ENCODE measurements at regions not wholly inside any gene's neighbourhood (a gene's known extent, or its start where the extent isn't known, plus 50 kb on each side); places are given as distances from the start of the nearest gene placed in this dataset.
"Not testable (repeated sequence)": the region's sequence is repeated elsewhere in the genome, so short reads cannot be mapped to it uniquely, and the experiment has no call there.

GRCh38 chr5:41995193-41995592, 70.1 kb downstream of the FBXO4 start:
- no peak for DNase-seq

GRCh38 chr5:42001673-42002072, 76.6 kb downstream of the FBXO4 start:
- DNase-seq, result no peak

DNA sequence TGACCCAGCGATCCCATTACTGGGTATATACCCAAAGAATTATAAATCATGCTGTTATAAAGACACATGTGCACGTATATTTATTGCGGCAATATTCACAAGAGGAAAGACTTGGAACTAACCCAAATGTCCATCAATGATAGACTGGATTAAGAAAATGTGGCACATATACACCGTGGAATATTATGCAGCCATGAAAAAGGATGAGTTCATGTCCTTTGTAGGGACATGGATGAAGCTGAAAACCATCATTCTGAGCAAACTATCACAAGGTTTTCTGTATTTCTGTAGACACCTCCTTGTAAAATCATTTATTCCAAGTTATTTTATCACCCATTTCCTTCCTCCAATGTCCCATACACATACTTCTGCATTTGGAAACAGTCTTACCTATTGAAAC, 78.8 kb downstream of the FBXO4 start:
- not testable (repeated sequence) for DNase-seq

- no peak for DNase-seq
Measured at GRCh38 chr5:42005561-42006153, 80.6 kb downstream of the FBXO4 start.

GRCh38 chr5:42013561-42013960, 88.5 kb downstream of the FBXO4 start:
- DNase-seq, result no peak

DNA sequence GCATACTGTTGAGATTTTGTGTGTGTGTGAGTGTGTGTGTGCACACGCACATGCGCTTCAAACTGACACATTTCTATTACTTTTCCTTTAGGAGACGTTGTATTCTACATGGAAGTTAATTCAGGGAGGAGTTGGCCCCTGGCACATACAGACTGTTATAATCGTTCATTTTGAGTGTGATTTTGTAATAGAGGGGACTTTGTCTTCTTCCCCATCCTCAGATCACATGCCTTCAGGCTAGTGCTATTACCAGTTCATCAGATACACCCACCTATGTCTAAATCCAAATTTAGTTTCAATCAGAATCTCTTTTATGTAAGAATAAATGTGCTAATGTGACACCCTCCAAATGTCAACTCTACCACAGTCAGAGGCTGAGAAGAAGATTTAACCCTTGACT, 90.2 kb downstream of the FBXO4 start:
- DNase-seq, result no peak

- DNase-seq, result no peak
Measured at GRCh38 chr5:42015681-42016080, 90.6 kb downstream of the FBXO4 start.

GRCh38 chr5:42020788-42021530, 95.9 kb downstream of the FBXO4 start:
- DNase-seq, result no peak

GRCh38 chr5:42021923-42022322, 96.8 kb downstream of the FBXO4 start:
- no peak for DNase-seq

DNA sequence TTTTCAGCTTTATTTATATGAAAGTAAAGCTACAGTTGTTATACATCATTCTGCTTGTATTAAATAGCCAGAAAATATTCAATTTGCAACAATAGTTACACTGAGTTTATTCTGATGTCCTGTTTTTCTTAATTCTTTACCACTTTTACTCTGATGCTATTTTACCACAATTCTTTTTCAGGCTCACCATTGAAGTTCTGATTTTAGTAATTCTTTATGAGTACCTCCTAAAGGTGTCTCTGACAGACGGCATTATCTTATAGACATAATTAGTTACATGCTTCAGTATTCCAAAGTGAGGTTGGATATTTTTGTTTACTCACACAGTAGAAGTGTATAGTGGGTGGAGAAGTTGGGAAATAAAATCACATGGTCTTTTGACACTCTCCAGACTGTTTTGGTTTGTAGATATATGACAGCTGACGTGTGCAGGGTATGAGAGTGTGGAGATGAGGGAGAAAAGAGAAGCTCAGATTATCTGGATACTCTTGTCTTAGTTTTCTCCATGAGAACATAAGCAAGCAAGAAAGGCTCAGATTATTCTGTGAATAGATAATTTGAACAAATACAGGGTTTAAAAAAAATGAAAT, 97.4 kb downstream of the FBXO4 start:
- no peak for DNase-seq

DNA sequence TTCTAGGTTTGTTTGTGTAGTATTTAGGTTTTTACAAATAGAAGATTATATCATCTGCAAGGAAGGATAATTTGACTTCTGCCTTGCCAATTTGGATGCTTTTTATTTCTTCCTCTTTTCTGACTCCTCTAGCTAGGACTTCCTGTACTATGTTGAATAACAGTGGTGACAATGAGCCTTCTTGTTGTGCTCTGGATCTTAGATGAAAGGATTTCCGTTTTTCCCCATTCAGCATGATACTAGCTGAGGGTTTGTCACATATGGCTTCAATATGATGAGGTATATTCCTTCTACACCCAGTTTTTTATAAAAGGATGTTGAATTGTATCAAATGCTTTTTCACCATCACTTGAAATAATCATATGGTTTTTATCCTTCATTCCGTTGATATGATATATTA, 101.4 kb downstream of the FBXO4 start:
- no peak for DNase-seq

DNA sequence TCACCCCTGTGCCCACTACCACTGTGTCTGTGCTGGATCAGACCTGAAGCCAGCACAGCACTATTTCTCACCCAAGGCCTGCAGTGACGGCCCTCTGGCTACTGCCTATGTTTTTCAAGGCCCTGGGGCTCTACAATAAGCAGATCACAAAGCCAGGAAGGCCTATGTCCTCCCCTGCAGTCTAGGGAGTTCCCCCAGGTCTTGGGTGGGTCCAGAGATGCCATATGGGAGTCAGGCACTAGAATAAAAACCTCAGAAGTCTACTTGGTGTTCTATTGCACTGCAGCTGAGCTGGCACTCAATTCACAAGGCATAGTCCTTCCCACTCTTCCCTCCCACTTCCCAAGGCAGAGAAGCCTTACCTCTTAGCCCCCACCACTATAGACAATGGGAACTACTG, 107.1 kb downstream of the FBXO4 start:
- DNase-seq, result no peak

DNA sequence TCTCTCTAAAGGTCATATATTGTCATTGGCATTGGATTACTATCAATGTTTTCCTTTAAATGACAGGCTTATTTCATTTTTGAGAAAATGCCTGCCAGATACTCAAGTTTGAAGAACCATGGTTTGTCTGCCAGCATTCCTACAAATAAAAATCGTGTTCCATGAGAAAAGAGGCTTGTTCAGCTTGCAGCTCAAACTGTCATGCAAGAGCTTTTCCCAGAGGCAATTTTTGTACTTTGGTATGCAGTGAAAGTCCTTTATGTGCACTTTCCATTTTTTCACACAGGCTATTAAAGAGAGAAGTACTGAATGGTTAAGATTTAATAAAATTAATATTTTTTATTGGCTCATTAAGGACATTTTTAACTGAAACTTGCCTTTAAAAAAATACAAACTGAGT, 110.4 kb downstream of the FBXO4 start:
- DNase-seq, result no peak

- DNase-seq, result no peak
Measured at GRCh38 chr5:42036379-42036778, 111.3 kb downstream of the FBXO4 start.

DNA sequence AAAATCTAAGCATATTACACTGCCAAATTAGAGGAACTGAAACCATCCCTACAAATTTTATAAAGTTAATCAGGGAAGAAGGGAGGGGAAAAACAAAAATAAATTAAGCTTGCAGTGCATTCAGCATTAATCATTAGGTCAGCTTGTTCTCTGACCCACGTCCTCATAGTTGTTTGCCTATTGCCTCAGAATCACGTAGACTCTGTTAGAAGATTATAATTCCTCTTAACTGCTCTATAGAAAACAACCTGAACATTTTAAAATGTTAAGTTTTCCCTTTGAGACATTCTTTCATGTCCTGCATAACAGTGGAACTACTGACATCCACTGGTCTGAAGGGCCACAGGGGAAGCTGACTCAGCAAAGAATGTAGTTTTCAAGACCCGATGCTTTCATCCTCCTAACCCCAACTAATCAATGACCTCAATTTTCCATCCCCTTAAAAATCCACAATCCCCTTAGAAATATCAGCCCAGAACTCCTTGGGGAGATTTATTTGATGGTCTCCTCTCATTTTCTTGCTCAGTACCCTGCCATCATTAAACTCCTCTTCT, 112.4 kb downstream of the FBXO4 start:
- no peak for DNase-seq

DNA sequence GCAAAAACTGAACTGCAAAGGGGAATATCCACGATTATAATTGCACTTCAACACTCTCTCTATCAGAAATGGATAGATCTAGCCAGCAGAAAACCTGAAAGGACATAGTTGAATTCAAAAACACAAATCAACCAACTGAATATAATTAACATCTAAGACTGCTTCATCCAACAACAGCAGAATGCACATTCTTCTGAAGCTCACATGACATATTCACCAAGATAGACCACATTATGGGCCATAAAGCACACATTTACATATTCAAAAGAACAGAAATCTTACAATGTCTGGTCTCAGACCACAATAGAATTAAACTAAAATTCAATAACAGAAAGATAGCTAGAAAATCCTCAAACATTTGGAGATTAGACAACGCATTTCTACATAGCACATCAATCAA, 118.3 kb downstream of the FBXO4 start:
- DNase-seq, result no peak

DNA sequence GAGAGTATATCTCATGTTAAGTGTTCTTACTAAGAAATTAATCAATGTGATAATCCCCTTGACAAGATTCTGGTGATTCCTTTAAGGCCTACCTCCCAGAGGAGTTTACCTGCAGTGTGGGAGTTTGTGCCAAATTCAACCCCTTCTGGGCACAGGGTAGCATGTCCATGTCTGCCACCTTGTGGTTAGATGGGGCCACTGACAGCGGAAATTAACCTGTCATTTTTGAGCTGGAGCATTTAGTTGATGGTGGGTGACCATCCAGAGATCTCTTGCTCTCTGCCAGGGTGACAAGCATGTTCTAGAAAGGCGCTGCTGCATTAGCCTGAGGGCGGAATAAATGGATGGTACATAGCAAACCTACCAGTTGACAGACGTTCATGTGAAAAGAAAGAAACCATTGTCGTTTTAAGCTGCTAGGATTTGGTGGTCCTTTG, 132.2 kb downstream of the FBXO4 start:
- DNase-seq, result peak; percentile 61

DNA sequence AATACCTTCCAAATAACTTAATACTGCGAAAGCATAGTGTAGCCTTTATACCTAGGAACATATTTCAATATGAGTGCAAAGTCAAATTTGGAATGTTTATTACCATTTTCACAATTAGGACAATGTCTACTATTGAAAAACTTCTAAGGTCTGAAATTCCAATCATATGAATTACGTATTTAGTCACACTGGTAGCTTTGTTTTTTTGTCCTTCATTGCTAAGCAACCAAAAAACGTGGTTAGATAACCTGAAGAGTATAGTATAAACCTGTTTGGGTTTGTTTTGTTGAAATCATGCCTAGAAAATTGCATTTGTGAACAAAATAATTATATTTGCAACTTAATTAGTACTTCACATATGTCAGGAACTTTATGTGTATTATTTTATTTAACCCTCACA, 134.2 kb downstream of the FBXO4 start:
- no peak for DNase-seq

GRCh38 chr5:42059778-42060464, 134.8 kb downstream of the FBXO4 start:
- DNase-seq, result no peak

DNA sequence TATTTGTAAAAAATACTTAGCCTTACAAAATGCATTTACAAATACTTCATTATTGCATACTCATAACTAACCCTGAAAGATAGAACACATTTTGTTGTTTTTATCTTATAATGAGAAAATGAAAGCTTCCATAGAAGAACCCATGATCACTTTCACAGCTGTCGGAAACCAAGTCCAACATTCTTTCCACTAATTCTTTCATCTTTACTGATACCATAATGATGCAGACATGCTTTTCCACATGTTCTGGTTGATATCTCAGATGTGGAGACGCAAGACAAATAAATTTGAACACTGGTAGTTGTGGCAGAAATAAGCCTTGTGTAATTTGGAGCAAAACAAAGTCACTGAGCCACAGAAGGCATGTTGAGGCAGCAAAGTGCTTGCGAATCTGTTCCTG, 136.0 kb downstream of the FBXO4 start:
- DNase-seq, result no peak

DNA sequence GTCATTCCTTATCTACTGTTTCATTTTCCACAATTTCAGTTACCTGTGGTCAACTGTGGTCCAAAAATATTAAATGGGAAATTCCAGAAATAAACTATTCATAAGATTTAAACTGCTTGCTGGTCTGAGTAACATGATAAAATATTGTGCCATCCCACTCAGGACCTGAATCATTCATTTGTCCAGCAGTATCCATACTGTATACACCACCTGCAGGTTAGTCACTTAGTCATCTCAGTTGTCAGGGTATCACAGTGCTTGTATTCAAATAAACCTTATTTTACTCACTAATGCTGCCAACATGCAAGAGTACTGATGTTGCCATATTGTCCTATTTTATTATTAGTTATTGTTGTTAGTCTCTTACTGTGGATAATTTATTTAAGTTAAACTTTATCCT, 139.7 kb downstream of the FBXO4 start:
- DNase-seq, result no peak

DNA sequence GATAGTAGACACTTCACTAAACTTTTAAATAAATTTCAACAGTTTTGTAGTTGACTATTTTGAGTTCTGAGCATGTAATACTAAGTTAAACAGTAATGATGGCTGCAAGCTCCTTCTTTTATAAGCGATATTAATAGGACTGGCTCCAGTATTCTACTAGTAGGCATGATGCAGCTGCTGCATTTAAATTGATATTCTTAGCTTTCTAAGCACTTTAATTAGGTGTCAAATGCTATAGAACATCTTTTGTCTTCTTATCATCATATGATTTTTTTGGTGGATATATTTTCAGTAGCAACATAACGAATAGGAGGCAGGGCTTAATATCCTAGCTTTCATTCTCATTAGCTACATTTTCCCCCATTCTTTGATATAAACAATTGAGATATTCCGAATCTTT, 141.1 kb downstream of the FBXO4 start:
- DNase-seq, result no peak

DNA sequence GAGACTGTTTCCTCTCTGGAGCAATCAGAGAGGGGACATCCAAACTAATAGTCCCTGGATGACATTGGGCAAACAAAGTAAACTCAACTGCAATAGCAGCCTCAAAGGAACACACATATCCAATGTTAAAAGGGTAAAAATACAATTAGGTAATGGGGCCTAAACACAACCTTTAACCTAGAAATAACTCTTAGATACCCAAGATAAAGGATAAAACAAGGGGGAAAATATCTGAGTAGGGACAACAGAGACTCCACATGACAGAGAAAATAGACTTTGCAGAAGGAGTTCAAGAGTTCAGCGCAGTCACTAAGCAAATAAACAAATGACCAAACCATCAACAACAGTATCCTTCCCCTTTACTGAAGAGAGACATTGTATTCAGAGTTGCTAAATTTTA, 149.3 kb downstream of the FBXO4 start:
- no peak for DNase-seq

- DNase-seq, result no peak
Measured at GRCh38 chr5:42089705-42090104, 164.6 kb downstream of the FBXO4 start.

Measured in CD4-positive, alpha-beta T cell treated with Interleukin-17A for 4 hours (primary cell).